ENCODE measurements at regions not wholly inside any gene's neighbourhood (a gene's known extent, or its start where the extent isn't known, plus 50 kb on each side); places are given as distances from the start of the nearest gene placed in this dataset.

DNA sequence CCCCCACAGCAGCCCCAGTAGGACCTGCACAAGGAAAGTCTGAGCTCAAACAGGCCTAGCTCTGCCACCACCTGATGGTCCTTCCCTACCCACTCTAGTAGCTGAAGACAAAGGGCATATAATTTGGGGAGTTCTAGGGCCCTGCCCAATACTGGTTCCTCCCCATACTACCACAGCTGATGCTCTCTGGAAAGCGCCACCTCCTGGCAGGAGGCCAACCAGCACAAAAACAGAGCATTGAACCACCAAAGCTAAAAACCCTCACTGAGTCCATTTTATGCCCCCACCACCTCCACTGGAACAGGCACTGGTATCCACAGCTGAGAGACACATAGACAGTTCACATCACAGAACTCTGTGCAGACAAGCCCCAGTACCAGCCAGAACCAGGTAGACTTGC lies 1276.8 kb downstream of the OLFM4 start:
- H3K36me3 Mint-ChIP-seq (ENCODE audit: low read depth): no peaks in the 10 kb centered on the region
- H3K27me3 Mint-ChIP-seq (ENCODE audit: low read depth, poor library complexity): no peaks in the 10 kb centered on the region
- H3K4me1 Mint-ChIP-seq: peaks cover 4% of the 10 kb centered on the region
- no peak overlapping the region for H3K27ac Mint-ChIP-seq
- H3K4me3 Mint-ChIP-seq: no peak overlapping the region
- TF ChIP-seq, protein P1, sequence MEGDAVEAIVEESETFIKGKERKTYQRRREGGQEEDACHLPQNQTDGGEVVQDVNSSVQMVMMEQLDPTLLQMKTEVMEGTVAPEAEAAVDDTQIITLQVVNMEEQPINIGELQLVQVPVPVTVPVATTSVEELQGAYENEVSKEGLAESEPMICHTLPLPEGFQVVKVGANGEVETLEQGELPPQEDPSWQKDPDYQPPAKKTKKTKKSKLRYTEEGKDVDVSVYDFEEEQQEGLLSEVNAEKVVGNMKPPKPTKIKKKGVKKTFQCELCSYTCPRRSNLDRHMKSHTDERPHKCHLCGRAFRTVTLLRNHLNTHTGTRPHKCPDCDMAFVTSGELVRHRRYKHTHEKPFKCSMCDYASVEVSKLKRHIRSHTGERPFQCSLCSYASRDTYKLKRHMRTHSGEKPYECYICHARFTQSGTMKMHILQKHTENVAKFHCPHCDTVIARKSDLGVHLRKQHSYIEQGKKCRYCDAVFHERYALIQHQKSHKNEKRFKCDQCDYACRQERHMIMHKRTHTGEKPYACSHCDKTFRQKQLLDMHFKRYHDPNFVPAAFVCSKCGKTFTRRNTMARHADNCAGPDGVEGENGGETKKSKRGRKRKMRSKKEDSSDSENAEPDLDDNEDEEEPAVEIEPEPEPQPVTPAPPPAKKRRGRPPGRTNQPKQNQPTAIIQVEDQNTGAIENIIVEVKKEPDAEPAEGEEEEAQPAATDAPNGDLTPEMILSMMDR (IDR thresholded peaks at IDR 0.05): no peak
- H3K9me3 Mint-ChIP-seq: peaks cover 3% of the 10 kb centered on the region
- DNase-seq: no peak

DNA sequence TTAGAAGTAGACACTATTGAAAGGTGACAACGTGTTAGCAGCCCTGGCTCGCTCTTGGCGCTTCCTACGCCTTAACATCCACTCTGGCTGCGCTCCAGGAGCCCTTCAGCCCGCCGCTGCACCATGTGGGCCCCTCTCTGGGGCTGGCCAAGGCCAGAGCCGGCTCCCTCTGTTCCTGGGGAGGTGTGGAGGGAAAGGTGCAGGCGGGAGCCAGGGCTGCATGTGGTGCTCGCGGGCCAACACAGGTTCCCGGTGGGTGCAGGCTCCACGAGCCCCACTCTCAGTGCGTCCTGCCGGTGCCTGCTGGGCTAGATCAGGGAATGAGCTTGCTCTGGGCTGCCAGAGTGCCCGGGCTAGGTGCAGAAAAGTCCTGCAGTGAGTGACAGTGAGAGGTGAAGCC lies 1284.3 kb downstream of the OLFM4 start:
- no peaks in the 10 kb centered on the region for H3K4me1 Mint-ChIP-seq
- no peaks in the 10 kb centered on the region for H3K36me3 Mint-ChIP-seq (ENCODE audit: low read depth)
- TF ChIP-seq, protein P1 (IDR thresholded peaks at IDR 0.05): no peak
- no peak overlapping the region for H3K27ac Mint-ChIP-seq
- DNase-seq: no peak
- no peak overlapping the region for H3K4me3 Mint-ChIP-seq
- no peaks in the 10 kb centered on the region for H3K27me3 Mint-ChIP-seq (ENCODE audit: low read depth, poor library complexity)
- H3K9me3 Mint-ChIP-seq: peaks cover 29% of the 10 kb centered on the region

DNA sequence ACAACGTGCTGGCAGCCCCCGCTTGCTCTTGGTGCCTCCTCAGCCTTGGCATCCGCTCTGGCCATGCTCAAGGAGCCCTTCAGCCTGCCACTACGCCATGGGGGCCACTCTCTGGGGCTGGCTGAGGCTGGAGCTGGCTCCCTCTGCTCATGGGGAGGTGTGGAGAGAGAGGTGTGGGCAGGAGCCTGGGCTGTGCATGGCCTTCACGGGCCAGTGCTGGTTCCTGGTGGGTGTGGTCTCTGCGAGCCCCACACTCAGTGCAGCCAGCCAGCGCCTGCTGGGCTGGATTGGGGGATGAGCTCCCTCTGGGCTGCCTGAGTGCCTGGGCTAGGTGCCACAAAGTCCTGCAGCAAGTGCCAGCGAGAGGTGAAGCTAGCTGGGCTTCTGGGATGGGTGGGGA lies 1289.1 kb downstream of the OLFM4 start:
- TF ChIP-seq, protein P1 (IDR thresholded peaks at IDR 0.05): no peak
- peaks cover 6% of the 10 kb centered on the region for H3K4me1 Mint-ChIP-seq
- no peaks in the 10 kb centered on the region for H3K27me3 Mint-ChIP-seq (ENCODE audit: low read depth, poor library complexity)
- no peak for DNase-seq
- H3K27ac Mint-ChIP-seq: no peak overlapping the region
- H3K9me3 Mint-ChIP-seq: peaks cover 44% of the 10 kb centered on the region
- H3K36me3 Mint-ChIP-seq (ENCODE audit: low read depth): no peaks in the 10 kb centered on the region
- H3K4me3 Mint-ChIP-seq: no peak overlapping the region

DNA sequence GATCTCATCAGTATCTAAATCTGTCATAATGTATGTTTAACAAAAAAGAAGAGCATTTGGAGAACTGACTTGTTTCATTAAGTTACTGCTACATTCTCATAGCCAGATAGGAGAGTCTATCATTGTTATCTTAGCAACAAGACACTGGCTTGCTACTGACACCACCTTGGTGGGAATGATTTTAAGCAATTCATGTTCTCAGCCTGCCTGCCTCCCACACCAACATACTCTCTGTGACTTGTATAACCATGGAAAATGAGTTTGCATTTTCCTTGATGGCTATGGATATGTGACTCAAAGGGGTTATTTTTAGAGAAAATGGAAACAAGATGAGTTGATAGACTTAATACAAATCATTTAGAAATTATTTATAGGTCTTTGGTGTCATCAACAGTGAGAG lies 1308.9 kb downstream of the OLFM4 start:
- Mint-ChIP-seq H3K4me3 (no peak overlapping the region), H3K9me3 (peaks cover 14% of the 10 kb centered on the region), H3K4me1 (peaks cover 8% of the 10 kb centered on the region), H3K27me3 (ENCODE audit: low read depth, poor library complexity) (no peaks in the 10 kb centered on the region), H3K27ac (no peak overlapping the region), H3K36me3 (ENCODE audit: low read depth) (no peaks in the 10 kb centered on the region)
- no peak for DNase-seq
- TF ChIP-seq, protein P1 (IDR thresholded peaks at IDR 0.05): no peak

DNA sequence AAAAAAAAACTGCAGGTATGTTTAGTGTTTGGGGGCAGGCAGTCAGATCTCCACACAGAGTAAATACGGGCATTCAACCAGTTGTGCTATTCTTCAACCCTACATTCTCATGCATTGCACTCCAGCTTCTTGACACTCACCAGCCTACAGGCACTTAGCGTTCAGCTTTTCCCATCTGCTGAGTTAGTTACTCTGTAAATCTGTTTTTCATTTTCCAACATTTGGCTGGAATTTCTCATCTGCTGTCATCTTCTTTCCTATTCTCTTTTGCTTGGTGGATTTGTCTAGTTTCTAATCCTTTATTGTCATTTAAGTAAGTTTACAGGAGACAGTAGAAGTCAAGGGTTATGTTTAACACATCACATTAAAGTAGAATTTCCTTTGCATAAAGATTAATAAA lies 1318.9 kb downstream of the OLFM4 start:
- TF ChIP-seq, protein P1 (IDR thresholded peaks at IDR 0.05): no peak
- Mint-ChIP-seq H3K4me1 (no peaks in the 10 kb centered on the region), H3K27me3 (ENCODE audit: low read depth, poor library complexity) (no peaks in the 10 kb centered on the region), H3K9me3 (no peaks in the 10 kb centered on the region), H3K4me3 (no peak overlapping the region), H3K27ac (no peak overlapping the region), H3K36me3 (ENCODE audit: low read depth) (no peaks in the 10 kb centered on the region)
- no peak for DNase-seq

DNA sequence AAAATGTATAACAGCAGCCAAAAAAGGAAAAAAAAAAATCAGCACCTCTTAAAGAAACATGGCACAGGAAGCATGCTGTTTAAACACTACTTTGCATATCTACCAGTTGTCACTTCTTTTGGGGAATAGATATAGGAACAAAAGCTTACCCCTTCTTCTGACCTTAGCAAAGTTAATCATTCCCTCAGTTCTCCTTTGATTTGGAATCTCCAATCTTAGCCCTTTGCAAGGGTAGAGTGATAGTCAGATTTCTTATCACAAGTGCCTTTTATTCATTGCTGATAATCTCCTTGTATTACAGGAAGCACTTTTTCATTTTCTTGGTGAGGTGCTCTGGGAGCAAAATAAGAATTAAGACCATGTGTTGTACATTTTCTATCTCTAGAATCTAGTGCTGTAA lies 1327.6 kb downstream of the OLFM4 start:
- Mint-ChIP-seq H3K4me3 (no peak overlapping the region), H3K27me3 (ENCODE audit: low read depth, poor library complexity) (no peaks in the 10 kb centered on the region), H3K4me1 (no peaks in the 10 kb centered on the region), H3K9me3 (no peaks in the 10 kb centered on the region), H3K36me3 (ENCODE audit: low read depth) (no peaks in the 10 kb centered on the region), H3K27ac (no peak overlapping the region)
- no peak for DNase-seq
- TF ChIP-seq, protein P1 (IDR thresholded peaks at IDR 0.05): no peak
